ENCODE measurements at regions not wholly inside any gene's neighbourhood (a gene's known extent, or its start where the extent isn't known, plus 50 kb on each side); places are given as distances from the start of the nearest gene placed in this dataset.

DNA sequence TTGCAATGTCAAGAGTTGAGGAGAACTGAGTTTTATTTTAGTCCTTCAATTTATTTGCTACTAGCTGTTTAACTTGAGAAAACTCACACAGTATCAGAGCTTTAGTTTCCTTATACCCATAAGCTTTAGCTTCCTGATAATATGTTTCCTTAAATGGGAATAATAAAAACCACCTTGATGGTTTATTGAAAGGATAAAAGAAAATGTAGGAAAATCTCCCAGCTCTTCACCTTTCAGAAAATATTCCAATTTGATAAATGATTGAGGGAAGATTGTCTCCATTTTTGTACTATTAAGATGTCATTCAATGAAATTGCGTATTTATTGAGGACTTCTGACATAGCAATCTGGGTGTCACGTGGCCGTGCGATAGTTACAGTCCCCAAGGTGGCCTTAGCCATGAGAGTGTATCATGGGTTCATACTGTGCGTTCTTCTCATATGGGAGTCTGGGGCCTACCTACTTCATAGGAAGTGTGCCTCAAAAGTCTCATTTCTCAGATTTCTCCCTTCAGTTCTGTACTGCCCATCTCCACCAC lies 296.3 kb upstream of the BMP2 start:
- Histone ChIP-seq H3K4me3 (ENCODE audit: low read length) (no peak overlapping the region), H3K36me3 (ENCODE audit: insufficient read depth, low read depth, low read length) (no peaks in the 10 kb centered on the region), H3K9ac (ENCODE audit: low read depth, low read length) (no peak overlapping the region), H3K27me3 (ENCODE audit: insufficient read depth, low read length) (no peaks in the 10 kb centered on the region), H3K9me3 (ENCODE audit: insufficient read depth, low read depth, low read length) (no peaks in the 10 kb centered on the region), H3K27ac (ENCODE audit: low read length) (no peak overlapping the region), H3K4me1 (ENCODE audit: insufficient read depth, low read length) (no peaks in the 10 kb centered on the region)

DNA sequence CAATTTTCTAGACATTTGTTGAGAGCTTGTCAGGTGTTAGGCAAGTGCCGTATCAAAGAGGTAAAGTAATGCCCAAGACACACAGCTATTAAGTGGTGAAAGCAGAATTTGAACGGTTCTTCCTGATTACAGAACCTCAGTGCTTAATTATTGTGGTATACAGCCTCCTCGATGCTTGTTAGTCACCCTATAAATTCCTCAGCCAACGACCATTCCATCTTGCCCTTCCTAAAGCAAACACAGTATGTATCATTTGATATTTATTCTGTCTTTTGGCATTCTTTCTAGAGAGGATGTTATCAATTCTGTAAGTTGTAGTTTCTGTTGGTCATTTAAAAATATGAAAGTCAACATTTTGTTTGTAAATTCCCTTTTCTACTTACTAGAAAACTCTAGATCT lies 297.8 kb upstream of the BMP2 start:
- Histone ChIP-seq H3K4me1 (ENCODE audit: insufficient read depth, low read length) (no peaks in the 10 kb centered on the region), H3K27me3 (ENCODE audit: insufficient read depth, low read length) (no peaks in the 10 kb centered on the region), H3K36me3 (ENCODE audit: insufficient read depth, low read depth, low read length) (no peaks in the 10 kb centered on the region), H3K9me3 (ENCODE audit: insufficient read depth, low read depth, low read length) (no peaks in the 10 kb centered on the region), H3K27ac (ENCODE audit: low read length) (no peak overlapping the region), H3K9ac (ENCODE audit: low read depth, low read length) (no peak overlapping the region), H3K4me3 (ENCODE audit: low read length) (no peak overlapping the region)

GRCh38 chr20:6468423-6469116 lies 298.9 kb upstream of the BMP2 start:
- Histone ChIP-seq H3K9me3 (ENCODE audit: insufficient read depth, low read depth, low read length) (no peaks in the 10 kb centered on the region), H3K9ac (ENCODE audit: low read depth, low read length) (no peak overlapping the region), H3K4me1 (ENCODE audit: insufficient read depth, low read length) (no peaks in the 10 kb centered on the region), H3K36me3 (ENCODE audit: insufficient read depth, low read depth, low read length) (no peaks in the 10 kb centered on the region), H3K27me3 (ENCODE audit: insufficient read depth, low read length) (no peaks in the 10 kb centered on the region), H3K27ac (ENCODE audit: low read length) (no peak overlapping the region), H3K4me3 (ENCODE audit: low read length) (no peak overlapping the region)

GRCh38 chr20:6467562-6467961 lies 299.9 kb upstream of the BMP2 start:
- H3K4me3 ChIP-seq (ENCODE audit: low read length): no peak overlapping the region
- no peaks in the 10 kb centered on the region for H3K9me3 ChIP-seq (ENCODE audit: insufficient read depth, low read depth, low read length)
- H3K4me1 ChIP-seq (ENCODE audit: insufficient read depth, low read length): no peaks in the 10 kb centered on the region
- H3K36me3 ChIP-seq (ENCODE audit: insufficient read depth, low read depth, low read length): no peaks in the 10 kb centered on the region
- no peak overlapping the region for H3K27ac ChIP-seq (ENCODE audit: low read length)
- H3K27me3 ChIP-seq (ENCODE audit: insufficient read depth, low read length): no peaks in the 10 kb centered on the region
- no peak overlapping the region for H3K9ac ChIP-seq (ENCODE audit: low read depth, low read length)

DNA sequence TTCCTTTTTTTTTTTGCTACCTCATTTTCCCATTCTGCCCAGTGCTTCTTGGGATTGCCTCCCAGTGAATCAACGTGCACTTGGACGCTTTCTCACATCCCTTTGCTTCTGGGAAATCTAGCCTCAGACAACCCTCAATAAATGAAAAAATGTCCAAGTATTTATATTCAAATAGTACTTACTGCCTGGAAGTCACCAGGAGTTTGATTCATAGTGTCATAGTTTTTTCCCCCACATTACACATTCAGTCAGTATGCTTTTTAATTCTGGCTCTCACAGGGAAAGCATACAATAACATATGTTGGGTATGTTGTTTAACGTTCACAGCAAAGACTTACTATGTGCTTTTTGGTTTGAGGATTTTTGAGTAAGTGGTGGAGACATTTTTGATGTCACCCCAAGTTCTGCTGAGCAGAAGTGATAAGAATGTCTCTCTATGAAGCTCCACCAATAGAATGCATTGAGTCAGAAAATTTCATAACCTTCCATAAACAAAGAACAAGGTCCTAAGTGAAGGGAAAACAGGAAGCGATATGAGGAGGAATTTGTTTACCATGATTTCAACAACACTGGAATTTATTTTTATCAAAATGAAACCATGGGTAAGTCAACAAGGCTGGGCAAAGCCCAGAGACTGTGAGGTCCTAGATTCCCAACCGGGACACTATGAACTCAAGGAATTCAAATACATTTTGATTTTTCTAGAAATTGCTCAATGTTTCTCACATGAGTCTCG lies 301.2 kb upstream of the BMP2 start:
- Histone ChIP-seq H3K4me3 (ENCODE audit: low read length) (no peak overlapping the region), H3K4me1 (ENCODE audit: insufficient read depth, low read length) (no peaks in the 10 kb centered on the region), H3K27me3 (ENCODE audit: insufficient read depth, low read length) (no peaks in the 10 kb centered on the region), H3K27ac (ENCODE audit: low read length) (no peak overlapping the region), H3K9ac (ENCODE audit: low read depth, low read length) (no peak overlapping the region), H3K36me3 (ENCODE audit: insufficient read depth, low read depth, low read length) (no peaks in the 10 kb centered on the region), H3K9me3 (ENCODE audit: insufficient read depth, low read depth, low read length) (no peaks in the 10 kb centered on the region)

DNA sequence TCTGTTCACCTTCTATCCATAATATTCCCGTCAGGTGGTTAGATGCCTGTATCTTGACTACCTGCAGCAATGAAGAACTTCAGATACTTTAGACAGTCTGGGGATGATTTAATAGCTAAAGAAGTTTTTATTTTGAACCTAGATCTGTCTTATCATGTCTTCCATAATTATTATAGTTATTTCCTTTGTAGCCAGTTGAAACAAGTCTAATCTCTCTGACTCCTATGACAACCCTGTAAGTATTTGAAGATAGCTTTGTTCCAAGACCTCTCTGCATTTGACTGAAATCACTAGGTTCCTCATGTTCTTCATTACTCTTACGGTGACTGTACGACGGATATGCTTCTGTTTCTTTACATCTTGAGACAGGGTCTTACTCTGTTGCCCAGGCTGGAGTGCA lies 316.6 kb upstream of the BMP2 start:
- Histone ChIP-seq H3K27me3 (ENCODE audit: insufficient read depth, low read length) (no peaks in the 10 kb centered on the region), H3K27ac (ENCODE audit: low read length) (no peak overlapping the region), H3K9ac (ENCODE audit: low read depth, low read length) (no peak overlapping the region), H3K4me3 (ENCODE audit: low read length) (no peak overlapping the region), H3K4me1 (ENCODE audit: insufficient read depth, low read length) (no peaks in the 10 kb centered on the region), H3K36me3 (ENCODE audit: insufficient read depth, low read depth, low read length) (no peaks in the 10 kb centered on the region), H3K9me3 (ENCODE audit: insufficient read depth, low read depth, low read length) (no peaks in the 10 kb centered on the region)

DNA sequence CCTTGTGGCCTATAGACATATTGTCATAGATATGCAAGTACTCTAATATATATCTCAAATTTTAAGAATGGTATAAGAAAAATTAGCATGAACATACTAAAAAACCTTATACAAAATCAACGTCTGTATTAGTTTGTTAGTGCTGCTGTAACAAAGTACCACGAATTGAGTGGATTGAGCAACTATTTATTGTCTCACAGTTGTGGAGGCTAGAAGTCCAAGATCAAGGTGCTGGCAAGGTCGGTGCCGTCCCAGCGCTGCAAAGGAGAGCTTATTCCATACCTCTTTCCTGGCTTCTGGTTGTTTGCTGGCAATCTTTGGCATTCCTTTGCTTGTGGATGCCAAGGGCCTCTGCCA lies 317.6 kb upstream of the FERMT1 start:
- Histone ChIP-seq H3K27me3 (ENCODE audit: insufficient read depth, low read length) (no peaks in the 10 kb centered on the region), H3K36me3 (ENCODE audit: insufficient read depth, low read depth, low read length) (no peaks in the 10 kb centered on the region), H3K9me3 (ENCODE audit: insufficient read depth, low read depth, low read length) (no peaks in the 10 kb centered on the region), H3K4me3 (ENCODE audit: low read length) (no peak overlapping the region), H3K4me1 (ENCODE audit: insufficient read depth, low read length) (no peaks in the 10 kb centered on the region), H3K27ac (ENCODE audit: low read length) (no peak overlapping the region), H3K9ac (ENCODE audit: low read depth, low read length) (no peak overlapping the region)

GRCh38 chr20:6439737-6440442 lies 317.1 kb upstream of the FERMT1 start:
- H3K27ac ChIP-seq (ENCODE audit: low read length): no peak overlapping the region
- no peaks in the 10 kb centered on the region for H3K4me1 ChIP-seq (ENCODE audit: insufficient read depth, low read length)
- no peaks in the 10 kb centered on the region for H3K9me3 ChIP-seq (ENCODE audit: insufficient read depth, low read depth, low read length)
- no peak overlapping the region for H3K4me3 ChIP-seq (ENCODE audit: low read length)
- H3K9ac ChIP-seq (ENCODE audit: low read depth, low read length): no peak overlapping the region
- H3K27me3 ChIP-seq (ENCODE audit: insufficient read depth, low read length): no peaks in the 10 kb centered on the region
- no peaks in the 10 kb centered on the region for H3K36me3 ChIP-seq (ENCODE audit: insufficient read depth, low read depth, low read length)

- Histone ChIP-seq H3K4me3 (ENCODE audit: low read length) (no peak overlapping the region), H3K4me1 (ENCODE audit: insufficient read depth, low read length) (no peaks in the 10 kb centered on the region), H3K36me3 (ENCODE audit: insufficient read depth, low read depth, low read length) (no peaks in the 10 kb centered on the region), H3K9ac (ENCODE audit: low read depth, low read length) (no peak overlapping the region), H3K27me3 (ENCODE audit: insufficient read depth, low read length) (no peaks in the 10 kb centered on the region), H3K9me3 (ENCODE audit: insufficient read depth, low read depth, low read length) (no peaks in the 10 kb centered on the region), H3K27ac (ENCODE audit: low read length) (no peak overlapping the region)
These were observed 311.3 kb upstream of the FERMT1 start for GRCh38 chr20:6434131-6434530.

DNA sequence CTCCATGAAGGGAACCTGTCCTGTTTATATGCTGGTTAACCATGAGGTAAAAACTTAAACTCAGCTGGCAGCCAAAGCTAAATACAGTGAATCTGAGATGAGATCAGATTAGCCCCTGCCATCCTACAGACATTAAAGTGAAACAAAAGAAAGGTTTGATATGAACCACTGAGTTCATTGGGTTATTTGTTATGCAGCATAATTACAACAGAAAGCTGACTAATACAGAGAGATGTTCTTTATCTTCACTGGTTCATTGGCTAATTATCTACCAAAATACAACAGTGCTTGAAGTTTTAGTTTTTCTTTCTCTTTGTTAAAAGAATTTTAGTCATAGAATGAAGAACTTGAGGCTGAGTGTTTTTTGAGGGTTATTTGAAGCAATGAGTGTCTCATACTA lies 307.6 kb upstream of the FERMT1 start:
- Histone ChIP-seq H3K4me3 (ENCODE audit: low read length) (no peak overlapping the region), H3K27ac (ENCODE audit: low read length) (no peak overlapping the region), H3K9ac (ENCODE audit: low read depth, low read length) (no peak overlapping the region), H3K27me3 (ENCODE audit: insufficient read depth, low read length) (no peaks in the 10 kb centered on the region), H3K9me3 (ENCODE audit: insufficient read depth, low read depth, low read length) (no peaks in the 10 kb centered on the region), H3K4me1 (ENCODE audit: insufficient read depth, low read length) (no peaks in the 10 kb centered on the region), H3K36me3 (ENCODE audit: insufficient read depth, low read depth, low read length) (no peaks in the 10 kb centered on the region)

- H3K9ac ChIP-seq (ENCODE audit: low read depth, low read length): no peak overlapping the region
- no peaks in the 10 kb centered on the region for H3K36me3 ChIP-seq (ENCODE audit: insufficient read depth, low read depth, low read length)
- no peaks in the 10 kb centered on the region for H3K27me3 ChIP-seq (ENCODE audit: insufficient read depth, low read length)
- no peak overlapping the region for H3K4me3 ChIP-seq (ENCODE audit: low read length)
- no peak overlapping the region for H3K27ac ChIP-seq (ENCODE audit: low read length)
- no peaks in the 10 kb centered on the region for H3K9me3 ChIP-seq (ENCODE audit: insufficient read depth, low read depth, low read length)
- no peaks in the 10 kb centered on the region for H3K4me1 ChIP-seq (ENCODE audit: insufficient read depth, low read length)
These were observed 303.6 kb upstream of the FERMT1 start for GRCh38 chr20:6426287-6426891.
